ENCODE measurements at regions not wholly inside any gene's neighbourhood (a gene's known extent, or its start where the extent isn't known, plus 50 kb on each side); places are given as distances from the start of the nearest gene placed in this dataset.
"Not testable (repeated sequence)": the region's sequence is repeated elsewhere in the genome, so short reads cannot be mapped to it uniquely, and the experiment has no call there.

GRCh38 chr6:118367314-118367713 lies 180.8 kb upstream of the PLN start:
- DNase-seq (ENCODE audit: low spot score) = no peak

GRCh38 chr6:118370722-118371121 lies 177.4 kb upstream of the PLN start:
- DNase-seq (ENCODE audit: low spot score) = no peak

- DNase-seq (ENCODE audit: low spot score) = no peak
Observed at GRCh38 chr6:118371955-118372354, 176.1 kb upstream of the PLN start.

- DNase-seq (ENCODE audit: low spot score) = no peak
Observed at GRCh38 chr6:118372413-118372812, 175.7 kb upstream of the PLN start.

- DNase-seq (ENCODE audit: low spot score) = peak; percentile 42
Observed at GRCh38 chr6:118377711-118378414, 170.2 kb upstream of the PLN start.

GRCh38 chr6:118380620-118381019 lies 167.5 kb upstream of the PLN start:
- not testable (repeated sequence) for DNase-seq (ENCODE audit: low spot score)

- DNase-seq (ENCODE audit: low spot score) = no peak
Observed at GRCh38 chr6:118382126-118382525, 166.0 kb upstream of the PLN start.

GRCh38 chr6:118383924-118384323 lies 164.2 kb upstream of the PLN start:
- no peak for DNase-seq (ENCODE audit: low spot score)

- DNase-seq (ENCODE audit: low spot score) = no peak
Observed at GRCh38 chr6:118386975-118387374, 161.1 kb upstream of the PLN start.

- no peak for DNase-seq (ENCODE audit: low spot score)
Observed at GRCh38 chr6:118387921-118388701, 160.0 kb upstream of the PLN start.

GRCh38 chr6:118391086-118391485 lies 157.0 kb upstream of the PLN start:
- no peak for DNase-seq (ENCODE audit: low spot score)

GRCh38 chr6:118394106-118394505 lies 154.0 kb upstream of the PLN start:
- no peak for DNase-seq (ENCODE audit: low spot score)

GRCh38 chr6:118396969-118397368 lies 151.1 kb upstream of the PLN start:
- no peak for DNase-seq (ENCODE audit: low spot score)

- no peak for DNase-seq (ENCODE audit: low spot score)
Observed at GRCh38 chr6:118397671-118398465, 150.2 kb upstream of the PLN start.

GRCh38 chr6:118400098-118400497 lies 148.0 kb upstream of the PLN start:
- no peak for DNase-seq (ENCODE audit: low spot score)

- DNase-seq (ENCODE audit: low spot score) = no peak
Observed at GRCh38 chr6:118400582-118400981, 147.5 kb upstream of the PLN start.

GRCh38 chr6:118401325-118401975 lies 146.6 kb upstream of the PLN start:
- DNase-seq (ENCODE audit: low spot score) = no peak

- no peak for DNase-seq (ENCODE audit: low spot score)
Observed at GRCh38 chr6:118403036-118403435, 145.1 kb upstream of the PLN start.

- no peak for DNase-seq (ENCODE audit: low spot score)
Observed at GRCh38 chr6:118408863-118409262, 139.2 kb upstream of the PLN start.

- no peak for DNase-seq (ENCODE audit: low spot score)
Observed at GRCh38 chr6:118410001-118410400, 138.1 kb upstream of the PLN start.
